ENCODE measurements at regions not wholly inside any gene's neighbourhood (a gene's known extent, or its start where the extent isn't known, plus 50 kb on each side); places are given as distances from the start of the nearest gene placed in this dataset.

DNA sequence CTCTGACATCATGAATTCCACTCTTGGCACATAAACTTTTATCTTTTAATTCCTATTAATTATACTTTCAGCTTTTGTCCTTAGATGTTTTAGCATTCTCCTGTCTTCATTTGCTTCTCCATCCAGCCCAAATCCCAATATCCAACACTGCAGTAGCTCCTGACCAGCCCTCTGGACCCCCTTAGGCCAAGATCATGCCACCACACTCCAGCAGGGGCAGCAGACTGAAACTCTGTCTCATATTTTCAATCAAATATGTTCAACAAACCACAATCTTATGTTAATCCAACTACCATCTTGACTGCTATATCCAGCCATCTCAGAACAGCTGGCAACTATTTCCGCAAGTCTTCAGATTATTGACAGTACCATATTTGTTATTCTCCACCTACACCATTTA, 315.8 kb upstream of the ROBO2 start:
- TF ChIP-seq, protein P1, sequence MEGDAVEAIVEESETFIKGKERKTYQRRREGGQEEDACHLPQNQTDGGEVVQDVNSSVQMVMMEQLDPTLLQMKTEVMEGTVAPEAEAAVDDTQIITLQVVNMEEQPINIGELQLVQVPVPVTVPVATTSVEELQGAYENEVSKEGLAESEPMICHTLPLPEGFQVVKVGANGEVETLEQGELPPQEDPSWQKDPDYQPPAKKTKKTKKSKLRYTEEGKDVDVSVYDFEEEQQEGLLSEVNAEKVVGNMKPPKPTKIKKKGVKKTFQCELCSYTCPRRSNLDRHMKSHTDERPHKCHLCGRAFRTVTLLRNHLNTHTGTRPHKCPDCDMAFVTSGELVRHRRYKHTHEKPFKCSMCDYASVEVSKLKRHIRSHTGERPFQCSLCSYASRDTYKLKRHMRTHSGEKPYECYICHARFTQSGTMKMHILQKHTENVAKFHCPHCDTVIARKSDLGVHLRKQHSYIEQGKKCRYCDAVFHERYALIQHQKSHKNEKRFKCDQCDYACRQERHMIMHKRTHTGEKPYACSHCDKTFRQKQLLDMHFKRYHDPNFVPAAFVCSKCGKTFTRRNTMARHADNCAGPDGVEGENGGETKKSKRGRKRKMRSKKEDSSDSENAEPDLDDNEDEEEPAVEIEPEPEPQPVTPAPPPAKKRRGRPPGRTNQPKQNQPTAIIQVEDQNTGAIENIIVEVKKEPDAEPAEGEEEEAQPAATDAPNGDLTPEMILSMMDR (IDR thresholded peaks at IDR 0.05; ENCODE audit: insufficient read depth, low read length) = no peak
- TF ChIP-seq, protein P2, sequence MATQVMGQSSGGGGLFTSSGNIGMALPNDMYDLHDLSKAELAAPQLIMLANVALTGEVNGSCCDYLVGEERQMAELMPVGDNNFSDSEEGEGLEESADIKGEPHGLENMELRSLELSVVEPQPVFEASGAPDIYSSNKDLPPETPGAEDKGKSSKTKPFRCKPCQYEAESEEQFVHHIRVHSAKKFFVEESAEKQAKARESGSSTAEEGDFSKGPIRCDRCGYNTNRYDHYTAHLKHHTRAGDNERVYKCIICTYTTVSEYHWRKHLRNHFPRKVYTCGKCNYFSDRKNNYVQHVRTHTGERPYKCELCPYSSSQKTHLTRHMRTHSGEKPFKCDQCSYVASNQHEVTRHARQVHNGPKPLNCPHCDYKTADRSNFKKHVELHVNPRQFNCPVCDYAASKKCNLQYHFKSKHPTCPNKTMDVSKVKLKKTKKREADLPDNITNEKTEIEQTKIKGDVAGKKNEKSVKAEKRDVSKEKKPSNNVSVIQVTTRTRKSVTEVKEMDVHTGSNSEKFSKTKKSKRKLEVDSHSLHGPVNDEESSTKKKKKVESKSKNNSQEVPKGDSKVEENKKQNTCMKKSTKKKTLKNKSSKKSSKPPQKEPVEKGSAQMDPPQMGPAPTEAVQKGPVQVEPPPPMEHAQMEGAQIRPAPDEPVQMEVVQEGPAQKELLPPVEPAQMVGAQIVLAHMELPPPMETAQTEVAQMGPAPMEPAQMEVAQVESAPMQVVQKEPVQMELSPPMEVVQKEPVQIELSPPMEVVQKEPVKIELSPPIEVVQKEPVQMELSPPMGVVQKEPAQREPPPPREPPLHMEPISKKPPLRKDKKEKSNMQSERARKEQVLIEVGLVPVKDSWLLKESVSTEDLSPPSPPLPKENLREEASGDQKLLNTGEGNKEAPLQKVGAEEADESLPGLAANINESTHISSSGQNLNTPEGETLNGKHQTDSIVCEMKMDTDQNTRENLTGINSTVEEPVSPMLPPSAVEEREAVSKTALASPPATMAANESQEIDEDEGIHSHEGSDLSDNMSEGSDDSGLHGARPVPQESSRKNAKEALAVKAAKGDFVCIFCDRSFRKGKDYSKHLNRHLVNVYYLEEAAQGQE (IDR thresholded peaks at IDR 0.05; ENCODE audit: insufficient replicate concordance, low read depth) = no peak
- TF ChIP-seq POLR2AphosphoS5 (IDR thresholded peaks at IDR 0.05; ENCODE audit: low read depth) (no peak), GABPA (IDR thresholded peaks at IDR 0.05; ENCODE audit: low read depth) (no peak), SPI1 (IDR thresholded peaks at IDR 0.05; ENCODE audit: borderline replicate concordance, low read depth) (no peak)

All from HL-60 (cell line).